Endothelial cell of umbilical vein (primary cell): ENCODE measurements at regions not wholly inside any gene's neighbourhood (a gene's known extent, or its start where the extent isn't known, plus 50 kb on each side); places are given as distances from the start of the nearest gene placed in this dataset.

Experiments used
- BruUV-seq: library from RNA; stranded (reverse); fragments of 400-500 nt; replicated peaks from 2 replicates; lab custom pipeline; 2021; lab: Mats Ljungman, UMichigan
- CTCF ChIA-PET: fragments of 300-600, 350-600 bp; sonication (Branson Sonifier 250); formaldehyde crosslinking; loops from one replicate; lab custom pipeline; 2021; ENCODE audit warnings: antibody characterized with exemption, inconsistent platforms; lab: Charles Lee
- POLR2A ChIA-PET: fragments of 300-600, 350-600 bp; sonication (Branson Sonifier 250); formaldehyde crosslinking; loops from one replicate; lab custom pipeline; 2021; ENCODE audit warnings: antibody characterized with exemption, inconsistent platforms; lab: Charles Lee
- DNase-seq: peaks from one replicate; pipeline ENCODE4 v3.0.0-alpha.2; 2011; ENCODE audit warnings: low read depth, low spot score
- FAIRE-seq: peaks from 2 replicates; lab custom pipeline; 2011; peaks lifted over from hg19 to GRCh38; lab: Jason Lieb, UNC
- H2AFZ ChIP-seq: 2 replicates; pipeline ENCODE4 v1.6.0; 2012; ENCODE audit warnings: low read depth, low read length, control low read depth, inconsistent platforms
- H3K27ac ChIP-seq: 2 replicates; pipeline ENCODE4 v1.5.1; 2011; ENCODE audit warnings: low read depth, mild to moderate bottlenecking, control low read depth, low read length, moderate library complexity; ENCODE audit not compliant: insufficient read depth
- H3K27me3 ChIP-seq, 2 experiments: 2 replicates each; pipeline versions ENCODE4 v1.6.0 to v1.6.1; 2011; ENCODE audit warnings: low read length in 2 of 2, mixed read lengths in 1 of 2; ENCODE audit not compliant: control insufficient read depth in 2 of 2, insufficient read depth in 2 of 2
- H3K36me3 ChIP-seq, 2 experiments: 2 replicates in 1 of 2; 3 replicates in 1 of 2; pipeline ENCODE4 v1.5.1; 2011; ENCODE audit warnings: low read length in 2 of 2, mild to moderate bottlenecking in 1 of 2, moderate library complexity in 1 of 2; ENCODE audit not compliant: control insufficient read depth in 2 of 2, insufficient read depth in 2 of 2; ENCODE audit errors: extremely low read depth in 1 of 2
- H3K4me1 ChIP-seq: 3 replicates; pipeline ENCODE4 v1.5.1; 2011; ENCODE audit warnings: mild to moderate bottlenecking, low read length; ENCODE audit not compliant: control insufficient read depth, insufficient read depth; ENCODE audit errors: extremely low read depth
- H3K4me2 ChIP-seq: 2 replicates; pipeline ENCODE4 v1.6.1; 2011; ENCODE audit warnings: low read length, control low read depth, mixed read lengths; ENCODE audit not compliant: insufficient read depth
- H3K4me3 ChIP-seq, 3 experiments: fragments of 200-600 bp in 1 of 3; sonication (generic), shearing (Covaris generic) in 1 of 3; replicated peaks in 1 of 3; 2 replicates each; pipeline ENCODE4 v1.5.1; 2011 to 2016; ENCODE audit warnings: control low read depth in 3 of 3, low read length in 3 of 3, mild to moderate bottlenecking in 2 of 3, inconsistent platforms in 1 of 3, low read depth in 1 of 3, moderate library complexity in 1 of 3; ENCODE audit not compliant: insufficient read depth in 1 of 3
- H3K79me2 ChIP-seq: 2 replicates; pipeline ENCODE4 v1.6.0; 2012; ENCODE audit warnings: low read length, inconsistent platforms; ENCODE audit not compliant: control insufficient read depth, insufficient read depth
- H3K9ac ChIP-seq: replicated peaks from 2 replicates; pipeline ENCODE3; 2011; ENCODE audit warnings: low read length, control low read depth; ENCODE audit not compliant: insufficient read depth; ENCODE audit errors: extremely low read depth
- H3K9me1 ChIP-seq: replicated peaks from 3 replicates; pipeline ENCODE4 v1.6.0; 2011; ENCODE audit warnings: mild to moderate bottlenecking, low read length; ENCODE audit not compliant: control insufficient read depth, insufficient read depth; ENCODE audit errors: extremely low read depth
- H3K9me3 ChIP-seq: replicated peaks from 2 replicates; pipeline ENCODE4 v1.5.1; 2012; ENCODE audit warnings: low read length, inconsistent platforms; ENCODE audit not compliant: control insufficient read depth, insufficient read depth
- H4K20me1 ChIP-seq: replicated peaks from 2 replicates; pipeline ENCODE3; 2011; ENCODE audit warnings: mild to moderate bottlenecking, low read length; ENCODE audit not compliant: control insufficient read depth, insufficient read depth; ENCODE audit errors: extremely low read depth
- EZH2 ChIP-seq: IDR thresholded peaks from 2 replicates; pipeline ENCODE4 v1.6.1; 2012; ENCODE audit warnings: borderline replicate concordance, low read depth, mild to moderate bottlenecking, moderate library complexity, low read length, inconsistent platforms; ENCODE audit not compliant: severe bottlenecking
- FOS ChIP-seq: IDR thresholded peaks from 2 replicates; pipeline ENCODE4 v1.6.1; 2011; ENCODE audit warnings: mild to moderate bottlenecking, low read length, moderate library complexity, borderline replicate concordance; ENCODE audit not compliant: insufficient read depth
- GATA2 ChIP-seq: IDR thresholded peaks from 2 replicates; pipeline ENCODE4 v1.7.0; 2011; ENCODE audit warnings: low read depth, mild to moderate bottlenecking, moderate library complexity, mixed read lengths, low read length; ENCODE audit not compliant: insufficient read length, insufficient read depth
- JUN ChIP-seq: IDR thresholded peaks from 2 replicates; pipeline ENCODE4 v1.6.1; 2011; ENCODE audit warnings: borderline replicate concordance, low read depth; ENCODE audit not compliant: insufficient read length, insufficient read depth
- MYC ChIP-seq: IDR thresholded peaks from one replicate; pipeline ENCODE4 v1.6.1; 2011; ENCODE audit warnings: mild to moderate bottlenecking, low read depth, low read length
- POLR2A ChIP-seq: IDR thresholded peaks from 2 replicates; pipeline ENCODE4 v1.6.1; 2012; ENCODE audit warnings: low read depth, mild to moderate bottlenecking, control low read depth, low read length
- POLR2AphosphoS5 ChIP-seq: IDR thresholded peaks from 2 replicates; pipeline ENCODE4 v1.6.1; 2012; ENCODE audit warnings: low read depth, mild to moderate bottlenecking, control low read depth, low read length, moderate library complexity; ENCODE audit not compliant: insufficient read depth
- dilution Hi-C: fragments of 300-500 bp; cut with MboI; formaldehyde crosslinking; loops from one replicate; pipeline ENCODE4 v1.15.0; 2019; ENCODE audit warnings: low sequenced_read_pairs; ENCODE audit not compliant: extremely low pct_ligation_motif_present
- intact Hi-C: fragments of 100-400 bp; cut with micrococcal nuclease; formaldehyde crosslinking; loops from one replicate; pipeline ENCODE4 v1.10.0; 2022
- TF ChIP-seq, protein P1 (sequence below): IDR thresholded peaks from 2 replicates; pipeline ENCODE4 v1.6.1; 2011; ENCODE audit not compliant: insufficient read depth, insufficient read length
- TF ChIP-seq, protein P2 (sequence below), 2 donors: IDR thresholded peaks; 1 replicate in 1 of 2; 2 replicates in 1 of 2; pipeline ENCODE4 v1.5.1; 2011; ENCODE audit warnings: low read length in 2 of 2, mild to moderate bottlenecking in 2 of 2, moderate library complexity in 2 of 2, control low read depth in 1 of 2, inconsistent platforms in 1 of 2, low read depth in 1 of 2; ENCODE audit not compliant: insufficient read depth in 1 of 2; ENCODE audit errors: extremely low read depth in 1 of 2

DNA sequence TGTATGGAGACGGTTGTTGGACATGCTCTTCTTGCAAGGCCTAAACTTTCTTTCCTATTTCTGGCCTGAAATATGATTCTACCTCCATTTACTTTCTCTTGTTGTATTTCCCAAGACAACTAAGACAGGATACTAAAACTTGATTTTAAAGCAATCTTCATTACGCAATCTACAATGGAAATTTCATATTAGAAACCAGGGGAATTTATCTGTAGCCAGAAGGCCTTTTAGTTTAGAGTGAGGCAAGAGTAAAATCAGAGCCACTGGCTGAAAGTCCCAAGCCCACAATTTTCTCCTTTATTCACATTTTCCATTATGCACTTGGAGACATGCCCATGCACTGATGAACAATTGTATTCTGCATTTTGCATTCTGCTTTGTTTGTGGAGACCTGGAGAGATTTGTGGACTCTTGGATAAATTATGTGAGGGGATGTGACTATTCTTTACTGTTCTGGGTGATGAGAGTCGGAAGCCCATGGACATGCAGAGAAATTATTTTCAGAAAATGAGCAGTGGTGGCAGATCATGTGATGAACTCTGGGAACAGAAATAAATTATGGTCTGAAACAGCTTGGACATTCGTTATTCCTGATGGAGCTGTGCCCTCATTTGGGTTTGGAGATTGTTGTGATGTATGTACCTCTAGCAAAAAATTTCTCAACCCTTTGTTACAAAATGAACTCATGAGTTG lies 336.8 kb downstream of the SEC16B start:
- no peak overlapping the region for H3K4me2 ChIP-seq
- POLR2A ChIA-PET = no interaction called here

More for the DNA sequence above, 336.8 kb downstream of the SEC16B start:
- intact Hi-C loops = no loop called here
- dilution Hi-C loops = no loop called here
- no peak overlapping the region for H3K9ac ChIP-seq
- TF ChIP-seq, protein P1, sequence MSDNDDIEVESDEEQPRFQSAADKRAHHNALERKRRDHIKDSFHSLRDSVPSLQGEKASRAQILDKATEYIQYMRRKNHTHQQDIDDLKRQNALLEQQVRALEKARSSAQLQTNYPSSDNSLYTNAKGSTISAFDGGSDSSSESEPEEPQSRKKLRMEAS = no peak
- TF ChIP-seq EZH2 = no peak
- TF ChIP-seq MYC = no peak
- no peak for TF ChIP-seq FOS
- no peak for TF ChIP-seq JUN
- TF ChIP-seq POLR2AphosphoS5 = no peak
- TF ChIP-seq GATA2 = no peak
- TF ChIP-seq, protein P2, sequence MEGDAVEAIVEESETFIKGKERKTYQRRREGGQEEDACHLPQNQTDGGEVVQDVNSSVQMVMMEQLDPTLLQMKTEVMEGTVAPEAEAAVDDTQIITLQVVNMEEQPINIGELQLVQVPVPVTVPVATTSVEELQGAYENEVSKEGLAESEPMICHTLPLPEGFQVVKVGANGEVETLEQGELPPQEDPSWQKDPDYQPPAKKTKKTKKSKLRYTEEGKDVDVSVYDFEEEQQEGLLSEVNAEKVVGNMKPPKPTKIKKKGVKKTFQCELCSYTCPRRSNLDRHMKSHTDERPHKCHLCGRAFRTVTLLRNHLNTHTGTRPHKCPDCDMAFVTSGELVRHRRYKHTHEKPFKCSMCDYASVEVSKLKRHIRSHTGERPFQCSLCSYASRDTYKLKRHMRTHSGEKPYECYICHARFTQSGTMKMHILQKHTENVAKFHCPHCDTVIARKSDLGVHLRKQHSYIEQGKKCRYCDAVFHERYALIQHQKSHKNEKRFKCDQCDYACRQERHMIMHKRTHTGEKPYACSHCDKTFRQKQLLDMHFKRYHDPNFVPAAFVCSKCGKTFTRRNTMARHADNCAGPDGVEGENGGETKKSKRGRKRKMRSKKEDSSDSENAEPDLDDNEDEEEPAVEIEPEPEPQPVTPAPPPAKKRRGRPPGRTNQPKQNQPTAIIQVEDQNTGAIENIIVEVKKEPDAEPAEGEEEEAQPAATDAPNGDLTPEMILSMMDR (IDR thresholded peaks at IDR 0.05; ENCODE audit: extremely low read depth in 1 of 2, insufficient read depth in 1 of 2, low read depth in 1 of 2, low read length in 2 of 2) = no peak
- TF ChIP-seq POLR2A = no peak
- no peaks in the 10 kb centered on the region for H3K4me1 ChIP-seq
- H4K20me1 ChIP-seq = no peaks in the 10 kb centered on the region
- H3K9me1 ChIP-seq = no peaks in the 10 kb centered on the region
- DNase-seq (no peak), FAIRE-seq (no peak)
- H3K36me3 ChIP-seq = no peaks in the 10 kb centered on the region
- no peak overlapping the region for H3K27ac ChIP-seq
- H2AFZ ChIP-seq = no peak overlapping the region
- no peaks in the 10 kb centered on the region for H3K27me3 ChIP-seq
- no peak overlapping the region for H3K4me3 ChIP-seq
- no peaks in the 10 kb centered on the region for H3K79me2 ChIP-seq
- CTCF ChIA-PET = no interaction called here
- H3K9me3 ChIP-seq = no peaks in the 10 kb centered on the region
- BruUV-seq = no TSS peak
